HL-60 (cell line): ENCODE measurements at regions not wholly inside any gene's neighbourhood (a gene's known extent, or its start where the extent isn't known, plus 50 kb on each side); places are given as distances from the start of the nearest gene placed in this dataset.
"Not testable (repeated sequence)": the region's sequence is repeated elsewhere in the genome, so short reads cannot be mapped to it uniquely, and the experiment has no call there.

Source experiments
- GABPA ChIP-seq: IDR thresholded peaks from 2 replicates; pipeline ENCODE4 v1.6.1; 2012; ENCODE audit warnings: low read depth
- POLR2AphosphoS5 ChIP-seq: IDR thresholded peaks from 2 replicates; pipeline ENCODE4 v1.6.1; 2012; ENCODE audit warnings: low read depth
- TF ChIP-seq, protein P1 (sequence below): IDR thresholded peaks from one replicate; pipeline ENCODE4 v1.5.1; 2011; ENCODE audit warnings: low read length, control low read depth, inconsistent platforms; ENCODE audit not compliant: insufficient read depth
- TF ChIP-seq, protein P2 (sequence below): IDR thresholded peaks from 2 replicates; pipeline ENCODE4 v1.6.1; 2012; ENCODE audit warnings: low read depth; ENCODE audit not compliant: insufficient replicate concordance

DNA sequence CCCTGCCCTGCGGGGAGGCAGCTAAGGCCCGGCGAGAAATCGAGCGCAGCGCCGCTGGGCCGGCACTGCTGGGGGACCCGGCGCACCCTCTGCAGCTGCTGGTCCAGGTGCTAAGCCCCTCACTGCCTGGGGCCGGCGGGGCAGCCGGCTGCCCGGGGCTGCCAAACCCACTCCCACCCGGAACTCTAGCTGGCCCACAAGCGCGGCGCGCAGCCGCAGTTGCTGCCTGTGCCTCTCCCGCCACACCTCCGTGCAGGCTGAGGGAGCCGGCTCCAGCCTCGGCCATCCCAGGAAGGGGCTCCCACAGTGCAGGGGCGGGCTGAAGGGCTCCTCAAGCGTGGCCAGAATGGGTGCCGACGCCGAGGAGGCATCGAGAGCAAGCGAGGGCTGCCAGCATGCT, 249.9 kb downstream of the FGF9 start:
- not testable (repeated sequence) for TF ChIP-seq GABPA, POLR2AphosphoS5
- TF ChIP-seq, protein P1, sequence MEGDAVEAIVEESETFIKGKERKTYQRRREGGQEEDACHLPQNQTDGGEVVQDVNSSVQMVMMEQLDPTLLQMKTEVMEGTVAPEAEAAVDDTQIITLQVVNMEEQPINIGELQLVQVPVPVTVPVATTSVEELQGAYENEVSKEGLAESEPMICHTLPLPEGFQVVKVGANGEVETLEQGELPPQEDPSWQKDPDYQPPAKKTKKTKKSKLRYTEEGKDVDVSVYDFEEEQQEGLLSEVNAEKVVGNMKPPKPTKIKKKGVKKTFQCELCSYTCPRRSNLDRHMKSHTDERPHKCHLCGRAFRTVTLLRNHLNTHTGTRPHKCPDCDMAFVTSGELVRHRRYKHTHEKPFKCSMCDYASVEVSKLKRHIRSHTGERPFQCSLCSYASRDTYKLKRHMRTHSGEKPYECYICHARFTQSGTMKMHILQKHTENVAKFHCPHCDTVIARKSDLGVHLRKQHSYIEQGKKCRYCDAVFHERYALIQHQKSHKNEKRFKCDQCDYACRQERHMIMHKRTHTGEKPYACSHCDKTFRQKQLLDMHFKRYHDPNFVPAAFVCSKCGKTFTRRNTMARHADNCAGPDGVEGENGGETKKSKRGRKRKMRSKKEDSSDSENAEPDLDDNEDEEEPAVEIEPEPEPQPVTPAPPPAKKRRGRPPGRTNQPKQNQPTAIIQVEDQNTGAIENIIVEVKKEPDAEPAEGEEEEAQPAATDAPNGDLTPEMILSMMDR, result not testable (repeated sequence)
- TF ChIP-seq, protein P2, sequence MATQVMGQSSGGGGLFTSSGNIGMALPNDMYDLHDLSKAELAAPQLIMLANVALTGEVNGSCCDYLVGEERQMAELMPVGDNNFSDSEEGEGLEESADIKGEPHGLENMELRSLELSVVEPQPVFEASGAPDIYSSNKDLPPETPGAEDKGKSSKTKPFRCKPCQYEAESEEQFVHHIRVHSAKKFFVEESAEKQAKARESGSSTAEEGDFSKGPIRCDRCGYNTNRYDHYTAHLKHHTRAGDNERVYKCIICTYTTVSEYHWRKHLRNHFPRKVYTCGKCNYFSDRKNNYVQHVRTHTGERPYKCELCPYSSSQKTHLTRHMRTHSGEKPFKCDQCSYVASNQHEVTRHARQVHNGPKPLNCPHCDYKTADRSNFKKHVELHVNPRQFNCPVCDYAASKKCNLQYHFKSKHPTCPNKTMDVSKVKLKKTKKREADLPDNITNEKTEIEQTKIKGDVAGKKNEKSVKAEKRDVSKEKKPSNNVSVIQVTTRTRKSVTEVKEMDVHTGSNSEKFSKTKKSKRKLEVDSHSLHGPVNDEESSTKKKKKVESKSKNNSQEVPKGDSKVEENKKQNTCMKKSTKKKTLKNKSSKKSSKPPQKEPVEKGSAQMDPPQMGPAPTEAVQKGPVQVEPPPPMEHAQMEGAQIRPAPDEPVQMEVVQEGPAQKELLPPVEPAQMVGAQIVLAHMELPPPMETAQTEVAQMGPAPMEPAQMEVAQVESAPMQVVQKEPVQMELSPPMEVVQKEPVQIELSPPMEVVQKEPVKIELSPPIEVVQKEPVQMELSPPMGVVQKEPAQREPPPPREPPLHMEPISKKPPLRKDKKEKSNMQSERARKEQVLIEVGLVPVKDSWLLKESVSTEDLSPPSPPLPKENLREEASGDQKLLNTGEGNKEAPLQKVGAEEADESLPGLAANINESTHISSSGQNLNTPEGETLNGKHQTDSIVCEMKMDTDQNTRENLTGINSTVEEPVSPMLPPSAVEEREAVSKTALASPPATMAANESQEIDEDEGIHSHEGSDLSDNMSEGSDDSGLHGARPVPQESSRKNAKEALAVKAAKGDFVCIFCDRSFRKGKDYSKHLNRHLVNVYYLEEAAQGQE, result not testable (repeated sequence)
